ENCODE measurements at regions not wholly inside any gene's neighbourhood (a gene's known extent, or its start where the extent isn't known, plus 50 kb on each side); places are given as distances from the start of the nearest gene placed in this dataset.

DNA sequence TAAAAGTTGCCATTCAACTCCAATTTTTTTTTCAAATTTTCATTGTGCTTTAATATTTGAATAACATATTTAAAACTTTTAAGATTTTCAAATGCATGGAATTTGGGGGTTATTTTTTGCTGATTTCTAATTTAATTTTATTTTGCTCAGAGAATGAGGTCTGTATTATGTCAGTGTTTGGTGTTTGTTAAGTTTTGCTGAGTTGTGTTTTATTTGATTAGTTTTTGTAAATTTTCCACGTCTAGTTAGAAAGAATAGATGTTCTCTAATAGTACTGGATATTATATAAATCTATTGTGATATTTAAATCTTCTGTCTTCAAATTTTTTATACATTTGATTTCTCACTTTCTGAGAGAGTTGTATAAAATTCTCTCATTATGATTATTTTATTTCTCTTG, 145.9 kb downstream of the MACIR start:
- TF ChIP-seq POLR2A (IDR thresholded peaks at IDR 0.05; ENCODE audit: low read depth, low read length) (no peak), POLR2AphosphoS5 (IDR thresholded peaks at IDR 0.05; ENCODE audit: low read depth, low read length) (no peak)

Data from GM12892 (cell line).